ENCODE measurements at regions not wholly inside any gene's neighbourhood (a gene's known extent, or its start where the extent isn't known, plus 50 kb on each side); places are given as distances from the start of the nearest gene placed in this dataset.

DNA sequence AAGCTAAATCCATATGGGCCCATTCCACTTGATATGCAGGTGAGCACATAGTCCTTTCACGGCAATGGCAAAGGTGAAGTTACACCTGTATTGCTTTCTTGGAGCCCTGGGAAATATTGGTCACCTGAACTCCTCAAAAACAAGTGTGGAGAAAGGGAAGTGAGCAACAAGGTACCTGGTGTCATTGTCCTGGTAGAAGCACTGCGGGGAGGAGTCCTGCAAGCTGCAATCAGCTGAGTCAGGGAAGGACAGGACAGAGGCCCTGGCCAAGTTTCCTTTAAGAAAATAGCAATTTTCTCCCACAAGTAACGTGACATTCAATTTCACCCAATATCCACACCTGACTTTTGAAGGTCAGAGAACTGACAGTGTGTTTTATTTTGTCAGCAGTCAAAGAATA is 389.1 kb downstream of the IRS2 start:
- Histone ChIP-seq H3K9me3 (ENCODE audit: low read depth, low read length) (no peaks in the 10 kb centered on the region), H3K4me3 (no peak overlapping the region), H3K27ac (no peak overlapping the region), H3K36me3 (ENCODE audit: insufficient read depth, low read length) (no peaks in the 10 kb centered on the region), H3K9ac (ENCODE audit: insufficient read length) (no peak overlapping the region)
- DNase-seq (ENCODE audit: low read depth, low spot score) = no peak
- no peak for TF ChIP-seq POLR2AphosphoS5 (IDR thresholded peaks at IDR 0.05; ENCODE audit: borderline replicate concordance, low read depth, low read length)
- no peak for TF ChIP-seq FOXP2 (optimal IDR thresholded peaks at IDR 0.05; ENCODE audit: control extremely low read depth, extremely low read length, insufficient read depth)
- no peak for TF ChIP-seq EZH2 (IDR thresholded peaks at IDR 0.05)

DNA sequence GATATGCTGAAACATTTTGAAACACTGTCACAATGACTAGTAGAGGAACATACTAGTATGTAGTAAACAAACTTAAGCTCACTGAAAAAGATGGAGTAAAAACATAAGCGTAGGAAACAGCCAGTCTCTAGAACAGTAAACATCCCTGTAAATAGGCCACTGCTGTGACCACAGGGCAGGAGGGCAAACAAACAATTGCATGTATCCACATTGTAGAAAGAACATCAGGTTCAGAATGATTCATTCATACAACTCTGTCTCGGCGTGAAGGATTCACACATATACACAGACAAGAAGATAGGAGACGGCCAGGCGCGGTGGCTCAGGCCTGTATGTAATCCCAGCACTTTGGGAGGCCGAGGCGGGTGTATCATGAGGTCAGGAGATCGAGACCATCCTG is 390.1 kb downstream of the IRS2 start:
- H3K9ac ChIP-seq (ENCODE audit: insufficient read length) = no peak overlapping the region
- H3K4me3 ChIP-seq = no peak overlapping the region
- no peak for DNase-seq (ENCODE audit: low read depth, low spot score)
- TF ChIP-seq EZH2 (IDR thresholded peaks at IDR 0.05) (no peak), POLR2AphosphoS5 (IDR thresholded peaks at IDR 0.05; ENCODE audit: borderline replicate concordance, low read depth, low read length) (no peak), FOXP2 (optimal IDR thresholded peaks at IDR 0.05; ENCODE audit: control extremely low read depth, extremely low read length, insufficient read depth) (no peak)
- no peaks in the 10 kb centered on the region for H3K36me3 ChIP-seq (ENCODE audit: insufficient read depth, low read length)
- no peaks in the 10 kb centered on the region for H3K9me3 ChIP-seq (ENCODE audit: low read depth, low read length)
- H3K27ac ChIP-seq = no peak overlapping the region

DNA sequence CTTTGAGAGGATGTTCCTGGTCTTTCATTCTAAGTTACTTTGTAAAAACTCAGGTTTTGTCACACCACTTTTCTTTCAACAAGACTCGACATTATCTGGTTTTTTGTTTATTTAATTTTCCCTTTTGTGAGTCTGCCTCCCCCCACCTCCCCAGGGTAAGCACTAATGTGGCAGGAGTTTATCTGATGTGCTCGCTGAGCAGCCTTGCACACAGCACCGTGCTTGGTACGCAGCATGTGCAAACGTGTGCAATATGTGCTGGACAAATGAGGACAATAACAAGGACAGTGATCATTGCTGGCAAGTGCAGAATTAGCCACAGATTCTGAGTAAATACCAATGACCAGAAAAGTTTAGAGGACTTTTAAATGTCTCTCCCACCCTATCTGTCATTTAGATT is 391.4 kb downstream of the IRS2 start:
- no peaks in the 10 kb centered on the region for H3K36me3 ChIP-seq (ENCODE audit: insufficient read depth, low read length)
- DNase-seq (ENCODE audit: low read depth, low spot score) = no peak
- H3K9me3 ChIP-seq (ENCODE audit: low read depth, low read length) = no peaks in the 10 kb centered on the region
- no peak overlapping the region for H3K27ac ChIP-seq
- no peak overlapping the region for H3K4me3 ChIP-seq
- no peak overlapping the region for H3K9ac ChIP-seq (ENCODE audit: insufficient read length)
- no peak for TF ChIP-seq EZH2 (IDR thresholded peaks at IDR 0.05)
- no peak for TF ChIP-seq FOXP2 (optimal IDR thresholded peaks at IDR 0.05; ENCODE audit: control extremely low read depth, extremely low read length, insufficient read depth)
- TF ChIP-seq POLR2AphosphoS5 (IDR thresholded peaks at IDR 0.05; ENCODE audit: borderline replicate concordance, low read depth, low read length) = no peak

DNA sequence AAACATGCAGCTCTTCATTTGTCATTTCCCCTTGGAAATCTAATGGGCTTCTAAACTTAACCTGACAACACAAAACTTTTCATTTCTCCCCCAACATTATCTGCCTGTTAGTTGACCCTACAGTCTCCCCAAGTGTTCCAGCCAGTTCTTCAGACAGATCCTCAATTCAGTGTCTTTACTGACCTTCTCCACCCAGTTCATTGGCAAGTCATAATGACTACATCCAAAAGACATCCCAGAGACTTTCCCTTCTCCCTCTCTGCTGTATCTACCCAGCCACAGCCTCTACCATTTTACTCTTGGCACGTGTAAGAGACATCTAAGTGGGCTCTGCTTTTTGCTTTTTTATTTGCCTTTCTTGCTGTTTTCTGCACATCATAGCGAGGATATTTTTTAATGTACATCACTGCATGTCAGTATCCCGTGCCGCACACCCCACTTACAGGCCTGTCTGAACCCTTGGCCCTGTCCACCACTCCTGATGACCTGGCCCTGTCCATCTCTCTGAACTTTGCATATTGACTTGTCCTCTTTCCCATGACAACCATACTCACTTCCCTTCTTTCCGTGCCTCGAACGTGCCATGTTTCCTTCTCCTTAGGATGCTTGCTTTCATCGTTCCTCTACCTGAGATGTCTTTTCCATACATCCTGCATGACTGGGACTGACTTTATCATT is 391.9 kb downstream of the IRS2 start:
- no peak overlapping the region for H3K27ac ChIP-seq
- no peaks in the 10 kb centered on the region for H3K9me3 ChIP-seq (ENCODE audit: low read depth, low read length)
- no peak for DNase-seq (ENCODE audit: low read depth, low spot score)
- H3K36me3 ChIP-seq (ENCODE audit: insufficient read depth, low read length) = no peaks in the 10 kb centered on the region
- H3K9ac ChIP-seq (ENCODE audit: insufficient read length) = no peak overlapping the region
- H3K4me3 ChIP-seq = no peak overlapping the region
- TF ChIP-seq EZH2 (IDR thresholded peaks at IDR 0.05) (no peak), FOXP2 (optimal IDR thresholded peaks at IDR 0.05; ENCODE audit: control extremely low read depth, extremely low read length, insufficient read depth) (no peak), POLR2AphosphoS5 (IDR thresholded peaks at IDR 0.05; ENCODE audit: borderline replicate concordance, low read depth, low read length) (no peak)

DNA sequence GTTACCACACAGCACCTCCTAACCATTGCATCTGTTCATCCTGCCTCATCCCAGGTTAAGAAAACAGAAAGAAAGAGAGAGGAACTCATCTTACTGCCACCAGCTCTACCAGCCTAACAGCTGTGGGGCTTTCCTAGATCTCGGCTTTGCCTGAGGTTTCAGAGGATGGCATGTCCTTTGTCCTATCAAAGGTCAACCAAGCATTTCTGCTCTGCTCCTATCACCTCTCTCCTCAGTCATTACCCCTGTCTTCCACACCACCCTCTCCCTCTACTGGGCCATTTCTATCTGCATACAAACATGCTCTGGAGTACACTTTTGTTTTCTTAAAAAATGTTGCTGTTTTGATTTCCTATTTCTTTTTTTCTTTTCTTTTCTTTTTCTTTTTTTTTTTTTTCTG is 393.3 kb downstream of the IRS2 start:
- Histone ChIP-seq H3K9ac (ENCODE audit: insufficient read length) (no peak overlapping the region), H3K9me3 (ENCODE audit: low read depth, low read length) (no peaks in the 10 kb centered on the region), H3K27ac (peak overlapping the region; percentile 37), H3K4me3 (no peak overlapping the region), H3K36me3 (ENCODE audit: insufficient read depth, low read length) (no peaks in the 10 kb centered on the region)
- TF ChIP-seq EZH2 (IDR thresholded peaks at IDR 0.05) (no peak), POLR2AphosphoS5 (IDR thresholded peaks at IDR 0.05; ENCODE audit: borderline replicate concordance, low read depth, low read length) (no peak), FOXP2 (optimal IDR thresholded peaks at IDR 0.05; ENCODE audit: control extremely low read depth, extremely low read length, insufficient read depth) (no peak)
- DNase-seq (ENCODE audit: low read depth, low spot score) = no peak

DNA sequence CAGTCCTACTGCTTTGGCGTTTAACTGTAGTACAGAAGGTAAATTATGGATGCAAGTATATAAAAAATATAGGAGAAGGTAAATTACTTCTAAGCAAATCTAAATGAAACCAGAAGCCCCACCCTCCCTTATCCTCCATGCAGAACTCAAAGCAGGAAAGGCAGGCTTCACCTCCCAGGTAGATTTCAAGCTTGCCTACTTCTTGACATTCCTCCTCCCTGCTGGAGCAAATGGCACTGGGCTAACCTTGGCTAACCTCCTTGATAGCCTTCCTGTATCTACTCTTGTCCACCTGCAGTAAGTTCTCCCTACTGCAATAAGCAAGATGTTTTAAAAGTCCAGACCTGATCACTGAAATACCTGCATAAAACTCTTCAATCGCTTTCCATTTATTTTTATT is 396.0 kb downstream of the IRS2 start:
- no peak for DNase-seq (ENCODE audit: low read depth, low spot score)
- TF ChIP-seq FOXP2 (optimal IDR thresholded peaks at IDR 0.05; ENCODE audit: control extremely low read depth, extremely low read length, insufficient read depth) (no peak), EZH2 (IDR thresholded peaks at IDR 0.05) (no peak), POLR2AphosphoS5 (IDR thresholded peaks at IDR 0.05; ENCODE audit: borderline replicate concordance, low read depth, low read length) (no peak)
- H3K27ac ChIP-seq = peak overlapping the region; percentile 97

DNA sequence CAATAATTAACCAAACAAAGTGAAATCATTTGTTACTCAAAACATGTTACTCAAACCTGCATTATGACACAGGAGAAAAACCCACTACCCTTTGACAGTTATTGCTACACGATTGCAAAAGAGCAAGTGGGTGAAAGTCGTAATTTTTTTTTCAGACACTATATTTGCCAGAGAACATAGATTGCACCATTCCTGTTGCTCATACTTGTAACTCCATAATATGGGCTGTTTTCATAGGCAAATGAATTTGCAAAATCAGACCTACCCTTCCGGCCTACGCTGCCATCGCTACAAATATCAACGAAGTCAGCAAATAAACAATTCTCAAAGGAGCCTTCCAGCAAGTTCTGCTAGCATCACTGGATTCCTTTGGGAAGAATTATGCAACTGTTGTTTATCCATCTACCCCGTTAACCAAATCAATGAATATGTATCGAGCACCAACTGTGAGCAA is 396.5 kb downstream of the IRS2 start:
- Histone ChIP-seq H3K9me3 (ENCODE audit: low read depth, low read length) (no peaks in the 10 kb centered on the region), H3K27ac (peak overlapping the region; percentile 97), H3K9ac (ENCODE audit: insufficient read length) (peak overlapping the region; percentile 67), H3K36me3 (ENCODE audit: insufficient read depth, low read length) (no peaks in the 10 kb centered on the region), H3K4me3 (peak overlapping the region; percentile 61)
- TF ChIP-seq FOXP2 (optimal IDR thresholded peaks at IDR 0.05; ENCODE audit: control extremely low read depth, extremely low read length, insufficient read depth) (peak; percentile 96), EZH2 (IDR thresholded peaks at IDR 0.05) (no peak), POLR2AphosphoS5 (IDR thresholded peaks at IDR 0.05; ENCODE audit: borderline replicate concordance, low read depth, low read length) (peak; percentile 67; the same call in 1 of the 2 replicates)
- DNase-seq (ENCODE audit: low read depth, low spot score) = peak; percentile 96

More for the DNA sequence above, 396.0 kb downstream of the IRS2 start:
- H3K36me3 ChIP-seq (ENCODE audit: insufficient read depth, low read length) = no peaks in the 10 kb centered on the region
- no peaks in the 10 kb centered on the region for H3K9me3 ChIP-seq (ENCODE audit: low read depth, low read length)
- peak overlapping the region; percentile 61 for H3K4me3 ChIP-seq
- no peak overlapping the region for H3K9ac ChIP-seq (ENCODE audit: insufficient read length)

DNA sequence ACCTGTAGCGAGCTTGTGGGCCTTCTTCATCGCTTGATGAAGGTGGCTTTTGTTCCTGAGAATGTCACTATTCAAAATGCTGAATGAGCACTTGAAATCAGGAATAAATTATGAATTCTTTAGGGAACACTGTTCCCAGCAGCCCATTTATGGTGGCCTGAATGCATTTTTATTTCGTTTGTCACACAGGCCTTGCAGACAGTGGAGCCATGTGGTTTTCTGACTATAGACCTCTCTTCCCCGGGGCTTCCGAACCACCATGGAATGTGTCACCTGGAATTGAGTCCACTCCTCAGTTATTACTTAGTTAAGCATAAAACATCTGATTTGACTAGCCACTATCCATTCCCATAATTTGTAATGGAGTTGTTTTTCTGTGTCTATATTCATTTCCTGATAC is 396.9 kb downstream of the IRS2 start:
- H3K36me3 ChIP-seq (ENCODE audit: insufficient read depth, low read length) = no peaks in the 10 kb centered on the region
- H3K27ac ChIP-seq = peak overlapping the region; percentile 97
- peak overlapping the region; percentile 67 for H3K9ac ChIP-seq (ENCODE audit: insufficient read length)
- TF ChIP-seq FOXP2 (optimal IDR thresholded peaks at IDR 0.05; ENCODE audit: control extremely low read depth, extremely low read length, insufficient read depth) (no peak), EZH2 (IDR thresholded peaks at IDR 0.05) (no peak), POLR2AphosphoS5 (IDR thresholded peaks at IDR 0.05; ENCODE audit: borderline replicate concordance, low read depth, low read length) (no peak)
- no peaks in the 10 kb centered on the region for H3K9me3 ChIP-seq (ENCODE audit: low read depth, low read length)
- peak overlapping the region; percentile 61 for H3K4me3 ChIP-seq
- DNase-seq (ENCODE audit: low read depth, low spot score) = no peak

DNA sequence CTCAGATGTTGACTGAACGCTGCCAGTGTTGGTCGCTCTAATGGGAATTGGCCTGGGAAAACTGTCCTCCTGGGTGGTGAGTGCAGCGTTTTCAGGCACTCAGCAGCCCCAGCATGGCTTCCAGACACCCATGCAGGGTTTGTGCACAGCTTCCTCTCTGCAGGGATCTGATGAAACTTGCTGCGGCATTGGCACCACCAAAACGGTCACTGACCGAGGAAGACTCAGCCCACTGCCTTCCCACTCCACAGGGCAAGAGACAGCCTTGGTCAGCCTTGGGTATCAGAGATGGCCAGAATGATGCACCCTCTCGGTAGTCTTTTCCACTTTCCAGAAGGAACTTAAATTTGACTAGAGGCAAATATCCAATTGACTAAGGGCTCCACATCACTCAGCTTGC is 398.9 kb downstream of the IRS2 start:
- no peak for DNase-seq (ENCODE audit: low read depth, low spot score)
- H3K27ac ChIP-seq = no peak overlapping the region
- H3K9ac ChIP-seq (ENCODE audit: insufficient read length) = no peak overlapping the region
- no peak for TF ChIP-seq EZH2 (IDR thresholded peaks at IDR 0.05)
- TF ChIP-seq FOXP2 (optimal IDR thresholded peaks at IDR 0.05; ENCODE audit: control extremely low read depth, extremely low read length, insufficient read depth) = no peak
- TF ChIP-seq POLR2AphosphoS5 (IDR thresholded peaks at IDR 0.05; ENCODE audit: borderline replicate concordance, low read depth, low read length) = no peak
- H3K4me3 ChIP-seq = no peak overlapping the region
- no peaks in the 10 kb centered on the region for H3K36me3 ChIP-seq (ENCODE audit: insufficient read depth, low read length)
- H3K9me3 ChIP-seq (ENCODE audit: low read depth, low read length) = no peaks in the 10 kb centered on the region

All from SK-N-MC (cell line).